HG02678 (cell line): ENCODE measurements at regions not wholly inside any gene's neighbourhood (a gene's known extent, or its start where the extent isn't known, plus 50 kb on each side); places are given as distances from the start of the nearest gene placed in this dataset.
A peak's percentile ranks its signal among the peaks of the same experiment; 100 is the strongest.

Experiments
- ATAC-seq: cut with Tn5 transposase; IDR thresholded peaks from one replicate; pipeline ENCODE4 v1.9.1; 2021; ENCODE audit warnings: mild to moderate bottlenecking, moderate library complexity; ENCODE audit not compliant: unreplicated experiment

- ATAC-seq, result no peak
Measured at GRCh38 chr12:27382924-27383323, 50.3 kb downstream of the BMAL2 start.

- peak; percentile 59 for ATAC-seq
Measured at GRCh38 chr12:27383429-27384260, 51.0 kb downstream of the BMAL2 start.

GRCh38 chr12:27384261-27384590, 51.6 kb downstream of the BMAL2 start:
- no peak for ATAC-seq

- ATAC-seq, result no peak
Measured at GRCh38 chr12:27385766-27386564, 53.3 kb downstream of the BMAL2 start.

- no peak for ATAC-seq
Measured at GRCh38 chr12:27387473-27387872, 54.8 kb downstream of the BMAL2 start.

GRCh38 chr12:27388650-27389049, 56.0 kb downstream of the BMAL2 start:
- ATAC-seq, result no peak

- ATAC-seq, result no peak
Measured at GRCh38 chr12:27394676-27395075, 51.9 kb upstream of the SMCO2 start.

- no peak for ATAC-seq
Measured at GRCh38 chr12:27396216-27396815, 50.2 kb upstream of the SMCO2 start.
